ENCODE measurements at regions not wholly inside any gene's neighbourhood (a gene's known extent, or its start where the extent isn't known, plus 50 kb on each side); places are given as distances from the start of the nearest gene placed in this dataset.

DNA sequence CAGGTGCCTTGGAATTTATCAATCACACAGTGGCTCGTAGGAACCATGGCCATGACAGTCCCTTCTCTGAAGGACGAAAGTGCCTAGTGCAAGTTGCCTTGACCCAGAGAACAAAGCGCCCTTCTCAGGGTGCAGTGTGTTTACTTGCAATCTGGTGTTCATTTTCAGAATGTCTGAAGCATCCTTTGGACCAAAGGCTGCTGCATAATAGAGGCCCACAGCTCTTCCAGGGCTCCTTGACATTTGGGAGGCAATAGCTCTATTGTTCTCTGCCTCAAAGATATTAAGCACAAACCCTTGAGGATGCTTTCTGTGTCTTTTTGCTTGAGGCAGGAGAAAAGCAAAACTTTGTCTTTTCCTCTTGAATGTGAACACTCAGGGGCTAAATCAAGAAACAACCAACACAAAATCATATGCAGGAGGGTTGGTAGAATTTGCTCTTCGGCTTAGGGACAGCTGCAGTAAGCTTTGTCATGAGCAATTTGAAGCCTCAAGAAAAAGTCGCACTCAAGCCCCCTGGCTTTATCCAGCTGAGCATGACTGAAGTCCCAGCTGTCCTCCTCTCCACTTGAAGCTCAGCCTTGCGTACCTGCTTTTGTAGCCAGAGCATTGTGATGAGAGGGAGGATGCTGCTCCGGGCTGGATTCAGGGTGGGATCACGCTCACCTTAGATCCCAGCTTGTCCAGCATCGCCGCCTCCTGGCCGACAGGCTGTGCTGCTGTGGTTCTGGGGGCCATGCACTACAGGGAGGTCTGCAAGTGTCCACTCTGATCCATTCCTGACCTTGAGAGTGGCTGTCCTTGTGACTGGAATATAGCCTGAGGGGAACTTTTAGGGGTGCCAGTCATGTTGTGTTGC is 495.4 kb downstream of the CDH26 start:
- 19% methylated on average over 11 of the region's 11 CpGs for WGBS (ENCODE audit: missing lambda C conversion rate)
- H3K27ac ChIP-seq: no peak overlapping the region
- H3K4me2 ChIP-seq: no peak overlapping the region
- H3K9me3 ChIP-seq: no peaks in the 10 kb centered on the region
- H3K4me3 ChIP-seq: no peak overlapping the region
- DNase-seq (ENCODE audit: low read depth in 1 of 2, low spot score in 1 of 2): no peak
- 0 out of 6 replicates have a peak, but pooled peaks of 1 of the 2 experiments have one; percentile 32 for ATAC-seq
- H3K4me1 ChIP-seq: no peaks in the 10 kb centered on the region
- ChIA-PET POLR2A (no interaction called here), CTCF (interaction anchor here (0.8 to 1.2 kb wide), 2 partner anchors 10 to 13 kb away, joined by 3 read pairs; no protein-coding TSS in a partner anchor)
- no peak for FAIRE-seq
- TF ChIP-seq, protein P1, sequence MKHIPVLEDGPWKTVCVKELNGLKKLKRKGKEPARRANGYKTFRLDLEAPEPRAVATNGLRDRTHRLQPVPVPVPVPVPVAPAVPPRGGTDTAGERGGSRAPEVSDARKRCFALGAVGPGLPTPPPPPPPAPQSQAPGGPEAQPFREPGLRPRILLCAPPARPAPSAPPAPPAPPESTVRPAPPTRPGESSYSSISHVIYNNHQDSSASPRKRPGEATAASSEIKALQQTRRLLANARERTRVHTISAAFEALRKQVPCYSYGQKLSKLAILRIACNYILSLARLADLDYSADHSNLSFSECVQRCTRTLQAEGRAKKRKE (CRISPR knock-in tag; IDR thresholded peaks at IDR 0.05; ENCODE audit: low read depth): no peak
- TF ChIP-seq POLR2AphosphoS2 (conservative IDR thresholded peaks at IDR 0.05; ENCODE audit: low read length): no peak
- no peak for TF ChIP-seq CBX2 (IDR thresholded peaks at IDR 0.05; ENCODE audit: borderline replicate concordance, low read depth)
- 0 out of 5 replicates have a peak, but pooled peaks of 1 of the 2 experiments have one; percentile 16 for TF ChIP-seq RAD21 (conservative IDR thresholded peaks at IDR 0.05 in 1 of 2, IDR thresholded peaks at IDR 0.05 in 1 of 2)
- no peak for TF ChIP-seq BHLHE40 (IDR thresholded peaks at IDR 0.05; ENCODE audit: low read depth, low read length)
- no peak for TF ChIP-seq POLR2A (IDR thresholded peaks at IDR 0.05; ENCODE audit: low read length)

DNA sequence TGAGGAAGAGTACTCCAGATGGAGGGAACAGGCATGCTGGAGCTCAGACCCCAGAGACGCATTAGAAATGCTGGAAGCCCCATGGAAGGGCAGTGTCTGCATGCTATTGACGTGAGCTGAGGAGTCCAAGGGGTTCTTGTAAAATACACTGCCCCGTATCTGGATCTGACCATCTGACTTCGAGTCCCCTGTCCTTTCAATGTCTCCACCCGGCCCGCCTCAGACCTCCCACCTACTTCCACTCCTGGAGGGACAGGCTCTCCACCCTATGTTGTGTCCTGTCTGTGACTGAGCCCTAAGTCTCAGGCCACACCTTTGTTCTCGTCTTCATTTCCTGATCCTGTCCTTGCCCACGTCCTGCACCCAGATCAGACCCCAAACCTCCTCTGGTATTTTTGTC is 496.3 kb downstream of the CDH26 start:
- no peak overlapping the region for H3K27ac ChIP-seq
- no peak for DNase-seq (ENCODE audit: low read depth in 1 of 2, low spot score in 1 of 2)
- no peak for ATAC-seq
- no peak for FAIRE-seq
- no peak overlapping the region for H3K4me2 ChIP-seq
- POLR2A ChIA-PET: no interaction called here
- H3K9me3 ChIP-seq: no peaks in the 10 kb centered on the region
- no peak overlapping the region for H3K4me3 ChIP-seq
- no peaks in the 10 kb centered on the region for H3K4me1 ChIP-seq
- CTCF ChIA-PET: interaction anchor here (0.8 to 1.2 kb wide), 2 partner anchors 11 to 12 kb away, joined by 3 read pairs; no protein-coding TSS in a partner anchor
- no peak for TF ChIP-seq FOSB (CRISPR knock-in tag; IDR thresholded peaks at IDR 0.05)
- TF ChIP-seq, protein P2, sequence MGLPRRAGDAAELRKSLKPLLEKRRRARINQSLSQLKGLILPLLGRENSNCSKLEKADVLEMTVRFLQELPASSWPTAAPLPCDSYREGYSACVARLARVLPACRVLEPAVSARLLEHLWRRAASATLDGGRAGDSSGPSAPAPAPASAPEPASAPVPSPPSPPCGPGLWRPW (IDR thresholded peaks at IDR 0.05): no peak
- TF ChIP-seq NPAS2 (CRISPR knock-in tag; IDR thresholded peaks at IDR 0.05; ENCODE audit: borderline replicate concordance): no peak
- TF ChIP-seq NR3C1 (IDR thresholded peaks at IDR 0.05): no peak
- TF ChIP-seq ELK1 (IDR thresholded peaks at IDR 0.05; ENCODE audit: low read depth, low read length): no peak
- TF ChIP-seq MAFK (IDR thresholded peaks at IDR 0.05; ENCODE audit: partially characterized antibody): no peak
- 9% methylated on average over 8 of the region's 8 CpGs for WGBS (ENCODE audit: missing lambda C conversion rate)

DNA sequence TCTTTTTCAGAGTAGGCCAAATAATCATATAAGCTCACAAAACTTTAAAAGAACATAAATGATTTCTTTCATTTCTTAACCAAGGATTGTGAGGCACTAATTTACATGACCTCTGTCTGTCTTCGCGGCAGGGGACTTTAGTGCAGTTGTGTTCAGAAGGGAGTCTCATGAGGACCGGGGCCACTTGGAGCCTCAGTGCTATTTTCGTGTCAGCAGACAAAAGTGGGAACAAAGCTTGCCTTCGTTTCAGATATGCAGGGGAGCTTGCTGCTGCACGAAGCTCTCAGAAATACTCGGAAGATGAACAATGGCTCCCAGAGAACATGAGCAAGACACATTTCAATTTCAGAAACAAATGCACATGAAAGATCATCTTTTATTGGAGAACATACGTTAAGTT is 497.0 kb downstream of the CDH26 start:
- Histone ChIP-seq H3K4me2 (no peak overlapping the region), H3K4me1 (no peaks in the 10 kb centered on the region), H3K9me3 (no peaks in the 10 kb centered on the region), H3K27ac (no peak overlapping the region), H3K4me3 (no peak overlapping the region)
- ChIA-PET CTCF (interaction anchor here (1.7 kb wide), 1 partner anchor 12 kb away, joined by 4 read pairs; no protein-coding TSS in a partner anchor), POLR2A (no interaction called here)
- TF ChIP-seq EHF (CRISPR knock-in tag; IDR thresholded peaks at IDR 0.05) (no peak), FOSB (CRISPR knock-in tag; IDR thresholded peaks at IDR 0.05) (no peak), RFX5 (IDR thresholded peaks at IDR 0.05) (no peak), MYC (IDR thresholded peaks at IDR 0.05; ENCODE audit: borderline replicate concordance, low read length) (no peak), NPAS2 (CRISPR knock-in tag; IDR thresholded peaks at IDR 0.05; ENCODE audit: borderline replicate concordance) (no peak), NR3C1 (IDR thresholded peaks at IDR 0.05) (no peak), CHD2 (IDR thresholded peaks at IDR 0.05; ENCODE audit: low read length, partially characterized antibody) (no peak)
- TF ChIP-seq, protein P3, sequence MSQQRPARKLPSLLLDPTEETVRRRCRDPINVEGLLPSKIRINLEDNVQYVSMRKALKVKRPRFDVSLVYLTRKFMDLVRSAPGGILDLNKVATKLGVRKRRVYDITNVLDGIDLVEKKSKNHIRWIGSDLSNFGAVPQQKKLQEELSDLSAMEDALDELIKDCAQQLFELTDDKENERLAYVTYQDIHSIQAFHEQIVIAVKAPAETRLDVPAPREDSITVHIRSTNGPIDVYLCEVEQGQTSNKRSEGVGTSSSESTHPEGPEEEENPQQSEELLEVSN (IDR thresholded peaks at IDR 0.05; ENCODE audit: borderline replicate concordance, low read depth): no peak
- TF ChIP-seq, protein P2 (IDR thresholded peaks at IDR 0.05): no peak
- DNase-seq (ENCODE audit: low read depth in 1 of 2, low spot score in 1 of 2) (no peak), FAIRE-seq (no peak), ATAC-seq (no peak)
- WGBS (ENCODE audit: missing lambda C conversion rate): 25% methylated on average over 8 of the region's 8 CpGs
